DND-41 (cell line): ENCODE measurements at regions not wholly inside any gene's neighbourhood (a gene's known extent, or its start where the extent isn't known, plus 50 kb on each side); places are given as distances from the start of the nearest gene placed in this dataset.

Experiments used
- EZH2 ChIP-seq: IDR thresholded peaks from 3 replicates; pipeline ENCODE4 v1.6.1; 2012; ENCODE audit warnings: borderline replicate concordance, low read depth, mild to moderate bottlenecking, moderate library complexity, low read length, inconsistent platforms; ENCODE audit not compliant: severe bottlenecking
- TF ChIP-seq, protein P1 (sequence below): IDR thresholded peaks from 2 replicates; pipeline ENCODE4 v1.5.1; 2012; ENCODE audit warnings: borderline replicate concordance, low read length, moderate library complexity, mild to moderate bottlenecking; ENCODE audit not compliant: poor library complexity, severe bottlenecking; ENCODE audit errors: extremely low read depth

DNA sequence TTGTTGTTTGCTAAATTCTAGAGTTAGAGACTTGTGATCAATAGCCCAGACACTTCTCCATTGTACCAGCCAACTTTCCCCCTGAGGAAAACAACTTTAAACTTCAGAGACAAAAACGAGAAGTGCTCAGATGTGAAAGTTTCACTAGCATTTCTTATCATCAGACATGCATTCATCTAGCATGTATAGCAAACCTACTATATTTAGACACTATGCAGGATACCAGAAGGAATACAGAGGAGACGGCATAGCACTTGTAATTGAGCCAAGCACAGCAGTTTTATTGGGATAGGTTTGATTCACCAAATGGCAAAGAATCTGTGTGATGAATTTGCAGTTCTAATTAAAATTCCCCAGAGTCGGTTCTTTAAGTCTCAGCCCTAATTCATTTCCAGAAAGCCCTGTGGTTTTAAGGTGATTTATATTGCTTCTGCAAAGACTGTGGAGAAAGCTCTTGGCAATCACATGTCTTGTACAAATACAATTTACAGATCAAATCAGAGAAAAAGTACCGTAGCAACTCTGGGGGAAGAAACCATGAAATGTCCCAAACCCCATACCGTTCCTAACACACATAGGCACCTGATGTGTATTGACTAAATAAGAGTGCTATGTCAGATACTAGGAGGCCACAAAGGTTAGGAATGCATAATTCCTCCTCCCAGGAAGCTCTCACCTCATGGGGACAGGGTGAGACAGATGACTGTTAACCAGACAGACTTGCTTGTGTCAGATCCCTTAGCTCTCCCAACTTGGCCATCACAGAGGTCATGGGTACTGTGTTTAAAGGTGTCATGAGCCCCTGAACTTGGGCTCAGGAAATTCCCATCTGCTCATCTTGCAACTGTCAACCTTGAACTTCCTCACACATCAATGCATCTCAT, 69.6 kb upstream of the KRAS start:
- TF ChIP-seq, protein P1, sequence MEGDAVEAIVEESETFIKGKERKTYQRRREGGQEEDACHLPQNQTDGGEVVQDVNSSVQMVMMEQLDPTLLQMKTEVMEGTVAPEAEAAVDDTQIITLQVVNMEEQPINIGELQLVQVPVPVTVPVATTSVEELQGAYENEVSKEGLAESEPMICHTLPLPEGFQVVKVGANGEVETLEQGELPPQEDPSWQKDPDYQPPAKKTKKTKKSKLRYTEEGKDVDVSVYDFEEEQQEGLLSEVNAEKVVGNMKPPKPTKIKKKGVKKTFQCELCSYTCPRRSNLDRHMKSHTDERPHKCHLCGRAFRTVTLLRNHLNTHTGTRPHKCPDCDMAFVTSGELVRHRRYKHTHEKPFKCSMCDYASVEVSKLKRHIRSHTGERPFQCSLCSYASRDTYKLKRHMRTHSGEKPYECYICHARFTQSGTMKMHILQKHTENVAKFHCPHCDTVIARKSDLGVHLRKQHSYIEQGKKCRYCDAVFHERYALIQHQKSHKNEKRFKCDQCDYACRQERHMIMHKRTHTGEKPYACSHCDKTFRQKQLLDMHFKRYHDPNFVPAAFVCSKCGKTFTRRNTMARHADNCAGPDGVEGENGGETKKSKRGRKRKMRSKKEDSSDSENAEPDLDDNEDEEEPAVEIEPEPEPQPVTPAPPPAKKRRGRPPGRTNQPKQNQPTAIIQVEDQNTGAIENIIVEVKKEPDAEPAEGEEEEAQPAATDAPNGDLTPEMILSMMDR: no peak
- no peak for TF ChIP-seq EZH2
